HepG2 (cell line): ENCODE measurements at regions not wholly inside any gene's neighbourhood (a gene's known extent, or its start where the extent isn't known, plus 50 kb on each side); places are given as distances from the start of the nearest gene placed in this dataset.

Experiments used
- ATAC-seq: fragments of 200-7000 bp; cut with Tn5 transposase; 3 replicates; pipeline ENCODE4 v1.9.1; 2020; ENCODE audit warnings: mild to moderate bottlenecking, moderate library complexity
- BruUV-seq: library from RNA; stranded (reverse); fragments of 400-500 nt; replicated peaks from 2 replicates; lab custom pipeline; 2021; lab: Mats Ljungman, UMichigan
- CTCF ChIA-PET: fragments of 300-600 bp; formaldehyde crosslinking; extraction: SDS; loops from one replicate; lab custom pipeline; 2021; ENCODE audit warnings: low total read pairs, inconsistent platforms, low intra/inter-chr PET ratio; lab: Yijun Ruan, JAX
- POLR2A ChIA-PET: fragments of 350-600 bp; sonication (Branson Sonifier 250); formaldehyde crosslinking; loops from one replicate; lab custom pipeline; 2020; ENCODE audit warnings: antibody characterized with exemption, inconsistent platforms; lab: Yijun Ruan, JAX
- DNase-seq: peaks from one replicate; pipeline ENCODE4 v3.0.0-alpha.2; 2015; ENCODE audit warnings: low spot score
- FAIRE-seq: peaks from 3 replicates; lab custom pipeline; 2011; peaks lifted over from hg19 to GRCh38; lab: Jason Lieb, UNC
- H2AFZ ChIP-seq: one replicate; pipeline ENCODE4 v1.6.1; 2011; ENCODE audit warnings: low read length, inconsistent platforms
- H3K27ac ChIP-seq: fragments of 300-600 bp; 3 replicates; pipeline ENCODE4 v1.8.0; 2011; ENCODE audit warnings: mixed run types, mild to moderate bottlenecking, mixed read lengths, low read length, inconsistent platforms; ENCODE audit not compliant: insufficient read depth; ENCODE audit errors: extremely low read length
- H3K27me3 ChIP-seq, 2 experiments: fragments of 200-600 bp in 1 of 2; 2 replicates in 1 of 2; 3 replicates in 1 of 2; pipeline versions ENCODE4 v1.6.0 to v1.8.0; 2011; ENCODE audit warnings: low read length in 2 of 2, mild to moderate bottlenecking in 2 of 2, moderate library complexity in 2 of 2, inconsistent platforms in 1 of 2; ENCODE audit not compliant: insufficient read depth in 2 of 2, control insufficient read depth in 1 of 2
- H3K36me3 ChIP-seq, 2 experiments: fragments of 200-600 bp in 1 of 2; replicated peaks in 1 of 2; 2 replicates in 1 of 2; 3 replicates in 1 of 2; pipeline versions ENCODE4 v1.5.1 to v1.8.0; 2011; ENCODE audit warnings: low read length in 2 of 2, inconsistent platforms in 1 of 2; ENCODE audit not compliant: insufficient read depth in 2 of 2, control insufficient read depth in 1 of 2
- H3K4me1 ChIP-seq: 2 replicates; pipeline ENCODE4 v1.5.1; 2012; ENCODE audit warnings: low read length, inconsistent platforms; ENCODE audit not compliant: insufficient read depth
- H3K4me2 ChIP-seq: 2 replicates; pipeline ENCODE4 v1.6.0; 2011; ENCODE audit warnings: low read depth, low read length, inconsistent platforms
- H3K4me3 ChIP-seq, 3 experiments: fragments of 200-600 bp in 1 of 3; sonication (generic), shearing (Covaris generic) in 1 of 3; replicated peaks in 1 of 3; 2 replicates each; pipeline ENCODE4 v1.5.1; 2011 to 2016; ENCODE audit warnings: low read length in 3 of 3, inconsistent platforms in 2 of 3, low read depth in 2 of 3, mild to moderate bottlenecking in 2 of 3, control low read depth in 1 of 3, mixed read lengths in 1 of 3; ENCODE audit not compliant: insufficient read depth in 1 of 3
- H3K79me2 ChIP-seq: one replicate; pipeline ENCODE4 v1.6.1; 2011; ENCODE audit warnings: low read length, inconsistent platforms; ENCODE audit not compliant: insufficient read depth
- H3K9ac ChIP-seq: 2 replicates; pipeline ENCODE4 v1.6.0; 2011; ENCODE audit warnings: mild to moderate bottlenecking, low read depth, low read length, inconsistent platforms; ENCODE audit not compliant: insufficient read depth
- H3K9me3 ChIP-seq: 2 replicates; pipeline ENCODE4 v1.5.1; 2012; ENCODE audit warnings: mild to moderate bottlenecking, low read length
- H4K20me1 ChIP-seq: 2 replicates; pipeline ENCODE4 v1.6.0; 2011; ENCODE audit warnings: inconsistent platforms, mild to moderate bottlenecking, low read length, moderate library complexity; ENCODE audit not compliant: insufficient read depth
- GLI4 ChIP-seq: sonication (generic); formaldehyde crosslinking; IDR thresholded peaks from 2 replicates; pipeline ENCODE4 v1.5.1; 2020; ENCODE audit warnings: missing genetic modification reagents, mild to moderate bottlenecking, moderate library complexity, borderline replicate concordance
- MED13 ChIP-seq: sonication (generic); formaldehyde crosslinking; IDR thresholded peaks from 2 replicates; pipeline ENCODE4 v1.5.0; 2020; ENCODE audit warnings: missing genetic modification reagents
- NFIB ChIP-seq: sonication (generic); formaldehyde crosslinking; IDR thresholded peaks from 2 replicates; pipeline ENCODE4 v1.9.0; 2021; ENCODE audit warnings: missing genetic modification reagents, mild to moderate bottlenecking, borderline replicate concordance
- NONO ChIP-seq, 2 experiments: fragments of 450-650 bp in 1 of 2; sonication (generic) in 1 of 2; formaldehyde crosslinking in 1 of 2; IDR thresholded peaks in 1 of 2; conservative IDR thresholded peaks in 1 of 2; 2 replicates each; pipeline versions ENCODE4 v1.6.1 to v1.8.0; 2017 to 2022; ENCODE audit warnings: mild to moderate bottlenecking in 1 of 2, missing genetic modification reagents in 1 of 2, moderate library complexity in 1 of 2
- RBM39 ChIP-seq: fragments of 200-400 bp; formaldehyde crosslinking; IDR thresholded peaks from one replicate; pipeline ENCODE4 v1.6.1; 2018; ENCODE audit warnings: antibody characterized with exemption, mild to moderate bottlenecking, low read depth, low read length; ENCODE audit not compliant: poor library complexity, severe bottlenecking
- SAFB2 ChIP-seq: sonication (generic); formaldehyde crosslinking; IDR thresholded peaks from 2 replicates; pipeline ENCODE4 v1.5.1; 2020; ENCODE audit warnings: missing genetic modification reagents, low read depth, mild to moderate bottlenecking, borderline replicate concordance
- SPEN ChIP-seq: sonication (generic); formaldehyde crosslinking; IDR thresholded peaks from 2 replicates; pipeline ENCODE4 v1.5.1; 2020; ENCODE audit warnings: low read depth, mild to moderate bottlenecking, missing genetic modification reagents
- SRSF1 ChIP-seq: fragments of 200-400 bp; formaldehyde crosslinking; optimal IDR thresholded peaks from 2 replicates; pipeline ENCODE3; 2017; ENCODE audit warnings: mild to moderate bottlenecking, low read depth, low read length, moderate library complexity
- TRIM24 ChIP-seq: sonication (generic); formaldehyde crosslinking; IDR thresholded peaks from 2 replicates; pipeline ENCODE4 v1.8.0; 2022; ENCODE audit warnings: mild to moderate bottlenecking, missing genetic modification reagents
- XRCC5 ChIP-seq: fragments of 200-400 bp; formaldehyde crosslinking; optimal IDR thresholded peaks from 2 replicates; pipeline ENCODE3; 2017; ENCODE audit warnings: mild to moderate bottlenecking, low read length
- ZFYVE20 ChIP-seq: sonication (generic); formaldehyde crosslinking; IDR thresholded peaks from 2 replicates; pipeline ENCODE4 v1.8.0; 2023; ENCODE audit warnings: low read depth, mild to moderate bottlenecking, moderate library complexity, missing genetic modification reagents, borderline replicate concordance
- WGBS: methylation state at CpG from one replicate; pipeline ENCODE4 v1.1.6; 2017; ENCODE audit warnings: low lambda C conversion rate; 5-methylcytosine and 5-hydroxymethylcytosine counted together
- in situ Hi-C: cut with HindIII; loops from 2 replicates; pipeline ENCODE4 v1.10.0; 2017; ENCODE audit warnings: low pct_unique_long_range_greater_than_20kb; ENCODE audit not compliant: extremely low pct_ligation_motif_present
- intact Hi-C: fragments of 100-400 bp; cut with micrococcal nuclease; formaldehyde crosslinking; loops from one replicate; pipeline ENCODE4 v1.10.0; 2022; ENCODE audit not compliant: unreplicated experiment
- TF ChIP-seq, protein P1 (sequence below): sonication (generic); formaldehyde crosslinking; IDR thresholded peaks from 2 replicates; pipeline ENCODE4 v1.5.0; 2020; ENCODE audit warnings: missing genetic modification reagents, mild to moderate bottlenecking, borderline replicate concordance
- TF ChIP-seq, protein P2 (sequence below): sonication (generic); formaldehyde crosslinking; conservative IDR thresholded peaks from 2 replicates; pipeline ENCODE4 v1.8.1; 2023; ENCODE audit warnings: missing genetic modification reagents
- TF ChIP-seq, protein P3 (sequence below): sonication (generic); formaldehyde crosslinking; IDR thresholded peaks from 2 replicates; pipeline ENCODE4 v1.4.0; 2020; ENCODE audit warnings: missing genetic modification reagents, borderline replicate concordance
- TF ChIP-seq, protein P4 (sequence below): sonication (generic); formaldehyde crosslinking; IDR thresholded peaks from 2 replicates; pipeline ENCODE4 v1.5.0; 2020; ENCODE audit warnings: missing genetic modification reagents

DNA sequence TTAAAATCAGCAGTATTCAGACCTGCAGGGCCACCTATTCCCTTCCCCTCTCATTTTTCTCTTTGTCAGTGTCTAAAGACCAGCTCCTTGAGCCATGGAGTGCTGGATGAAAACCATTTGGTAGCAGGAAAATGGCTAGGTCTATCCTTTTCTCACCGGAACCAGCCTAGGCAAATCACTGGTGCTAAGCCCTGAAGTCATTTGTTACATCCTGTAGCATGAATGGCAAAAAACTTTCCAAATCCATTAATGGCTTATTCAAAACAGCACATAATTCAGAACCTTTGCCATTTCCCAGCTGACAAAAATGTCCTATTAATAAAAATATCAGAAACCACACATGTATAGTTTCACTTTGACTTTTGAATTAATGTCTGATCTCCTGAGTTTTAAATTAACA is 209.5 kb upstream of the E2F8 start (continued):
- no peak for TF ChIP-seq SRSF1
- TF ChIP-seq NONO (IDR thresholded peaks at IDR 0.05), result no peak
- TF ChIP-seq NONO (CRISPR knock-in tag; conservative IDR thresholded peaks at IDR 0.05), result no peak
- TF ChIP-seq SAFB2 (CRISPR knock-in tag), result no peak
- no peak for TF ChIP-seq GLI4 (CRISPR knock-in tag)
- TF ChIP-seq ZFYVE20, result no peak
- TF ChIP-seq, protein P1, sequence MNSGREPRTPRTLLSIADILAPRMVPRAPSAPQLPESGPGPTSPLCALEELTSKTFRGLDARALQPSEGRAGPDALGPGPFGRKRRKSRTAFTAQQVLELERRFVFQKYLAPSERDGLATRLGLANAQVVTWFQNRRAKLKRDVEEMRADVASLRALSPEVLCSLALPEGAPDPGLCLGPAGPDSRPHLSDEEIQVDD, result no peak
- TF ChIP-seq SPEN, result no peak
- TF ChIP-seq XRCC5, result no peak

DNA sequence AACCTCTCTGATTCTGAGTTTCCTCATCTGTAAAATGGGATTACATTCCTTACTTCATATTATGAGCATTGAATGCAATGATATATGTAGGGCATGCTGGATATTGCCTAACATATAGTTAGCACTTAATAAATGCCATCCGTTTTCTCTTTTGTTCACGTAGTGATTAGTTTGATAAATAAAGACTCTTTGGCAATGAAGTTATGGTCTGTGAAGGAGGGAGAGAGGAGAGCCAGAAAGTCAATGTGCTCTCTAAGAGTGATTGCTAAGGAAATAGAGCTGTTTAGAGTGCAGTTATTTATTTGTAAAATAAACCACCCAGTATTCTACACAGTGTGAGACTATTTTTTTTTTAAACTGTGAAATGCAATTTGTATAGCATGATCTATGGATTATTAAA is 207.9 kb upstream of the E2F8 start:
- DNase-seq, result no peak
- Histone ChIP-seq H2AFZ (no peak overlapping the region), H3K4me1 (no peaks in the 10 kb centered on the region), H3K9me3 (no peaks in the 10 kb centered on the region), H3K4me2 (no peak overlapping the region), H3K27me3 (peaks cover 0 to 5% of the 10 kb centered on the region in 2 experiments; a peak in 1 of 5 replicates), H3K79me2 (no peaks in the 10 kb centered on the region), H3K36me3 (no peaks in the 10 kb centered on the region), H4K20me1 (no peaks in the 10 kb centered on the region), H3K4me3 (no peak overlapping the region), H3K9ac (no peak overlapping the region), H3K27ac (no peak overlapping the region)
- 81% methylated on average over 2 of the region's 2 CpGs for WGBS
- CTCF ChIA-PET, result no interaction called here
- POLR2A ChIA-PET, result no interaction called here
- FAIRE-seq, result no peak
- intact Hi-C loops (no loop called here), in situ Hi-C loops (no loop called here)
- BruUV-seq, result no TSS peak
- no peak for ATAC-seq
- TF ChIP-seq MED13 (CRISPR knock-in tag) (no peak), TRIM24 (CRISPR knock-in tag) (no peak), RBM39 (no peak), NFIB (no peak)
- TF ChIP-seq, protein P2, sequence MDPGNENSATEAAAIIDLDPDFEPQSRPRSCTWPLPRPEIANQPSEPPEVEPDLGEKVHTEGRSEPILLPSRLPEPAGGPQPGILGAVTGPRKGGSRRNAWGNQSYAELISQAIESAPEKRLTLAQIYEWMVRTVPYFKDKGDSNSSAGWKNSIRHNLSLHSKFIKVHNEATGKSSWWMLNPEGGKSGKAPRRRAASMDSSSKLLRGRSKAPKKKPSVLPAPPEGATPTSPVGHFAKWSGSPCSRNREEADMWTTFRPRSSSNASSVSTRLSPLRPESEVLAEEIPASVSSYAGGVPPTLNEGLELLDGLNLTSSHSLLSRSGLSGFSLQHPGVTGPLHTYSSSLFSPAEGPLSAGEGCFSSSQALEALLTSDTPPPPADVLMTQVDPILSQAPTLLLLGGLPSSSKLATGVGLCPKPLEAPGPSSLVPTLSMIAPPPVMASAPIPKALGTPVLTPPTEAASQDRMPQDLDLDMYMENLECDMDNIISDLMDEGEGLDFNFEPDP, result no peak
- TF ChIP-seq, protein P3, sequence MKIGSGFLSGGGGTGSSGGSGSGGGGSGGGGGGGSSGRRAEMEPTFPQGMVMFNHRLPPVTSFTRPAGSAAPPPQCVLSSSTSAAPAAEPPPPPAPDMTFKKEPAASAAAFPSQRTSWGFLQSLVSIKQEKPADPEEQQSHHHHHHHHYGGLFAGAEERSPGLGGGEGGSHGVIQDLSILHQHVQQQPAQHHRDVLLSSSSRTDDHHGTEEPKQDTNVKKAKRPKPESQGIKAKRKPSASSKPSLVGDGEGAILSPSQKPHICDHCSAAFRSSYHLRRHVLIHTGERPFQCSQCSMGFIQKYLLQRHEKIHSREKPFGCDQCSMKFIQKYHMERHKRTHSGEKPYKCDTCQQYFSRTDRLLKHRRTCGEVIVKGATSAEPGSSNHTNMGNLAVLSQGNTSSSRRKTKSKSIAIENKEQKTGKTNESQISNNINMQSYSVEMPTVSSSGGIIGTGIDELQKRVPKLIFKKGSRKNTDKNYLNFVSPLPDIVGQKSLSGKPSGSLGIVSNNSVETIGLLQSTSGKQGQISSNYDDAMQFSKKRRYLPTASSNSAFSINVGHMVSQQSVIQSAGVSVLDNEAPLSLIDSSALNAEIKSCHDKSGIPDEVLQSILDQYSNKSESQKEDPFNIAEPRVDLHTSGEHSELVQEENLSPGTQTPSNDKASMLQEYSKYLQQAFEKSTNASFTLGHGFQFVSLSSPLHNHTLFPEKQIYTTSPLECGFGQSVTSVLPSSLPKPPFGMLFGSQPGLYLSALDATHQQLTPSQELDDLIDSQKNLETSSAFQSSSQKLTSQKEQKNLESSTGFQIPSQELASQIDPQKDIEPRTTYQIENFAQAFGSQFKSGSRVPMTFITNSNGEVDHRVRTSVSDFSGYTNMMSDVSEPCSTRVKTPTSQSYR (CRISPR knock-in tag), result no peak
- TF ChIP-seq, protein P4, sequence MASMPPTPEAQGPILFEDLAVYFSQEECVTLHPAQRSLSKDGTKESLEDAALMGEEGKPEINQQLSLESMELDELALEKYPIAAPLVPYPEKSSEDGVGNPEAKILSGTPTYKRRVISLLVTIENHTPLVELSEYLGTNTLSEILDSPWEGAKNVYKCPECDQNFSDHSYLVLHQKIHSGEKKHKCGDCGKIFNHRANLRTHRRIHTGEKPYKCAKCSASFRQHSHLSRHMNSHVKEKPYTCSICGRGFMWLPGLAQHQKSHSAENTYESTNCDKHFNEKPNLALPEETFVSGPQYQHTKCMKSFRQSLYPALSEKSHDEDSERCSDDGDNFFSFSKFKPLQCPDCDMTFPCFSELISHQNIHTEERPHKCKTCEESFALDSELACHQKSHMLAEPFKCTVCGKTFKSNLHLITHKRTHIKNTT (CRISPR knock-in tag), result no peak
